GM13977 (cell line): ENCODE measurements at regions not wholly inside any gene's neighbourhood (a gene's known extent, or its start where the extent isn't known, plus 50 kb on each side); places are given as distances from the start of the nearest gene placed in this dataset.

Experiments used
- DNase-seq: peaks from one replicate; pipeline ENCODE4 v3.0.0; 2012; ENCODE audit warnings: low spot score
- in situ Hi-C: fragments of 300-500 bp; cut with MboI; formaldehyde crosslinking; loops from one replicate; pipeline ENCODE4 v1.12.0; 2022; ENCODE audit warnings: low sequenced_read_pairs, low pct_unique_long_range_greater_than_20kb, mixed read lengths, inconsistent platforms; ENCODE audit not compliant: unreplicated experiment
- TF ChIP-seq, protein P1 (sequence below): IDR thresholded peaks from 2 replicates; pipeline ENCODE4 v1.5.1; 2012; ENCODE audit warnings: mild to moderate bottlenecking, control low read depth; ENCODE audit not compliant: insufficient read depth; ENCODE audit errors: extremely low read depth, missing control alignments

DNA sequence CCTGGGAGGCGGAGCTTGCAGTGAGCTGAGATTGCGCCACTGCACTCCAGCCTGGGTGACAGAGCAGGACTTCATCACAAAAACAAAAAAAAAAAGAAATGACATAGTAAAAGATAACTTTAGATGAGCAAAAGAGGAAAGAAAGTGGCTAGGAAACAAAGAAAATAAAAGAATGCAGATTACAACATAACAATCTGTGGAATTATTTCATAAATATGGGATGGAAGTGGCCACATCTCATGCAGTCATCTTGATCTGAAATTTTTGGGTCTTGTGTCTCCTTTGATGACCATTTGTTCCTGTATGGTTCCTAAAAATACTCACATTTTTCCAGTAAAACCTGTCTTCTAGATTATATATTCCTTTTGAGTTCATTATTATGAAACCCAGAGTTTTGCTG is 271.4 kb downstream of the SPRY1 start:
- no peak for DNase-seq
- in situ Hi-C loops, result loop anchor here (25.0 kb wide), 2 partner anchors 281 to 556 kb away; partner anchors contain the start of gene SPRY1
- TF ChIP-seq, protein P1, sequence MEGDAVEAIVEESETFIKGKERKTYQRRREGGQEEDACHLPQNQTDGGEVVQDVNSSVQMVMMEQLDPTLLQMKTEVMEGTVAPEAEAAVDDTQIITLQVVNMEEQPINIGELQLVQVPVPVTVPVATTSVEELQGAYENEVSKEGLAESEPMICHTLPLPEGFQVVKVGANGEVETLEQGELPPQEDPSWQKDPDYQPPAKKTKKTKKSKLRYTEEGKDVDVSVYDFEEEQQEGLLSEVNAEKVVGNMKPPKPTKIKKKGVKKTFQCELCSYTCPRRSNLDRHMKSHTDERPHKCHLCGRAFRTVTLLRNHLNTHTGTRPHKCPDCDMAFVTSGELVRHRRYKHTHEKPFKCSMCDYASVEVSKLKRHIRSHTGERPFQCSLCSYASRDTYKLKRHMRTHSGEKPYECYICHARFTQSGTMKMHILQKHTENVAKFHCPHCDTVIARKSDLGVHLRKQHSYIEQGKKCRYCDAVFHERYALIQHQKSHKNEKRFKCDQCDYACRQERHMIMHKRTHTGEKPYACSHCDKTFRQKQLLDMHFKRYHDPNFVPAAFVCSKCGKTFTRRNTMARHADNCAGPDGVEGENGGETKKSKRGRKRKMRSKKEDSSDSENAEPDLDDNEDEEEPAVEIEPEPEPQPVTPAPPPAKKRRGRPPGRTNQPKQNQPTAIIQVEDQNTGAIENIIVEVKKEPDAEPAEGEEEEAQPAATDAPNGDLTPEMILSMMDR, result no peak

- TF ChIP-seq, protein P1, result no peak
- in situ Hi-C loops, result loop anchor here (25.0 kb wide), 2 partner anchors 285 to 560 kb away; partner anchors contain the start of gene SPRY1
- peak; percentile 34 for DNase-seq
Observed at GRCh38 chr4:123671636-123672404, 275.2 kb downstream of the SPRY1 start.

GRCh38 chr4:123672987-123673386 is 276.4 kb downstream of the SPRY1 start:
- in situ Hi-C loops, result loop anchor here (25.0 kb wide), 2 partner anchors 286 to 561 kb away; partner anchors contain the start of gene SPRY1
- DNase-seq, result no peak
- TF ChIP-seq, protein P1, result no peak

GRCh38 chr4:123673971-123674370 is 277.4 kb downstream of the SPRY1 start:
- TF ChIP-seq, protein P1, result no peak
- in situ Hi-C loops, result loop anchor here (25.0 kb wide), 2 partner anchors 287 to 562 kb away; partner anchors contain the start of gene SPRY1
- no peak for DNase-seq

- in situ Hi-C loops, result loop anchor here (25.0 kb wide), 2 partner anchors 288 to 563 kb away; partner anchors contain the start of gene SPRY1
- TF ChIP-seq, protein P1, result no peak
- DNase-seq, result no peak
Observed at GRCh38 chr4:123674762-123675465, 278.3 kb downstream of the SPRY1 start.

DNA sequence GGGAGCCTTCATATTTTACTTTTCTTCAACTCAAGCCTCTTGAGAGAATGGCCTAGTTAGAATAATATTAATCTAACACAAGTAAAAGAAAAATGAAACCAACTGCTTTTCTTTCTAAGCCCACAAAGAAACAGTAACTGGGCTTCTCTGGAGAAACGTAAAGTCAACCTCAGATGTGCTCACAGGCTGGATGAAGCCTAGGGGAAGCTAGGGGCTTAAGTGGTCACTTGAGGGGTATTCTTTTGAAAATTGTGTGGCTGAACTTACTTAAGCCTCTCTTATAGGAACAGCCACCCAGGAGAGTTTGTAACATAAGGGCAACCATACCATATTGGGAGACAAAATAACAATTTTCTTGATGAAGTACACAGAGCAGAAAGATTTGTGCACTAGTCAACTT is 279.0 kb downstream of the SPRY1 start:
- in situ Hi-C loops, result no loop called here
- DNase-seq, result no peak
- TF ChIP-seq, protein P1, result no peak
